VCaP (cell line): ENCODE measurements at regions not wholly inside any gene's neighbourhood (a gene's known extent, or its start where the extent isn't known, plus 50 kb on each side); places are given as distances from the start of the nearest gene placed in this dataset.

Experiments
- H3K27ac ChIP-seq: fragments of 450-650 bp; 2 replicates; pipeline ENCODE4 v1.5.1; 2017
- CTCF ChIP-seq: fragments of 450-650 bp; conservative IDR thresholded peaks from 2 replicates; pipeline ENCODE4 v1.5.1; 2017; ENCODE audit warnings: mild to moderate bottlenecking, moderate library complexity

DNA sequence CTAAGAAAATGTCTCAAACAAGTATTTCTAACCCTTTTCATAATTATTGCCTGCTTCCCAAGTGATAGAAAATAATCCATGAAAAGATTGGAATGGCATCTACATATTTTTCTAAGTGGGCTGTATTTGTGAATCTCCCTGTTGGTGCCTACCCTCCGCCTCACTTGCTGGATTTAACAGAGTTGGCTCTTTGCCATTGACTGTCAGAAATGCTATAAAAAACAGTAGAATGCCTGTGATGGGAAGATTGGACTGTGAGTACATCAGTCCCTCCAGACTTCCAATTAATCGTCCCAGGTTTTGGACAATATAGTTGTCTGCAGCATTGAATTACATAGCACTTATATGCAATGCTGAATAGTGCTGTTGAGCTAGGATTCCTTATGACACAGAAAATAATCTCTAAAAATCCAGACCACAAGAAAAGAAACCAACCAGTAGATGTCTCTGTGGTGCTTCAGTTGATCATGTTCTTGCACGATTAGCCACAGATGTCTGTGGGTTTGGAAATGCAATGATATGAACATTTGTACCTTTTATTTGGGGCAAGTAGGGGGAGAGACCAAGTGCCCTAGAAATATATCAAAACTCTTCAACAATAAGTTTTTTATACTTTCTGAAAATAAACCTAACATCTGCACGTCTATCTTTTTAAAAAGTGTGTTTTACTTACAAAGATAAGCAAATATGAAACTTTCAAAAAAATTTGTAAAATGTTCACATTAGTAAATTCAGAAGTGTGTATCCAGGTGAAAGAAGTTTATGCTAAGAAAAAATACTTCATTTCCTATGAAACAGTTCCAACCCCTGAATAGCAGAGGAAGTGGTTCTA lies 88.5 kb downstream of the DYNAP start:
- TF ChIP-seq CTCF, result peak; percentile 76

DNA sequence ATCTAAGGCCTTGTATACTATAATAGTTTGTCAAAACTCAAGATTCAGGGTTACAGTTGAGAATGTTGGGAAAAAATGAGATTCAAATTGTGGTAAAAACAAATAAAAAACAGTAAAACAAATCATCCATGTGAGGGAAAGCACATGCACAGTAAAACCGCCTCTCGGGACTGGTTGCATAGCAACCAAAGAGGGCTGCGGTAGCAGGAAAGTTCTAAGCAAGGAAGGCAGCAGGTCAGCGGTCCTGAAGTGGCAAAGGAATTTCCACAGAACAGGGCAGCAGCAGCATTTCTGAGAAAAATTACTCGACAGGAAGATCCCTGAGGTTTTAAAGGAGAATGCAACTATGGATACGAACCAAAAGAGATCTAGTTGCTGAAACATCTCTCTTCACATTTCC lies 93.7 kb downstream of the DYNAP start:
- no peak overlapping the region for H3K27ac ChIP-seq
- no peak for TF ChIP-seq CTCF

More for the DNA sequence above, 88.5 kb downstream of the DYNAP start:
- H3K27ac ChIP-seq, result no peak overlapping the region

GRCh38 chr18:54689319-54689718 lies 98.3 kb downstream of the DYNAP start:
- TF ChIP-seq CTCF, result no peak
- H3K27ac ChIP-seq, result no peak overlapping the region

GRCh38 chr18:54690198-54690597 lies 99.2 kb downstream of the DYNAP start:
- no peak overlapping the region for H3K27ac ChIP-seq
- no peak for TF ChIP-seq CTCF

DNA sequence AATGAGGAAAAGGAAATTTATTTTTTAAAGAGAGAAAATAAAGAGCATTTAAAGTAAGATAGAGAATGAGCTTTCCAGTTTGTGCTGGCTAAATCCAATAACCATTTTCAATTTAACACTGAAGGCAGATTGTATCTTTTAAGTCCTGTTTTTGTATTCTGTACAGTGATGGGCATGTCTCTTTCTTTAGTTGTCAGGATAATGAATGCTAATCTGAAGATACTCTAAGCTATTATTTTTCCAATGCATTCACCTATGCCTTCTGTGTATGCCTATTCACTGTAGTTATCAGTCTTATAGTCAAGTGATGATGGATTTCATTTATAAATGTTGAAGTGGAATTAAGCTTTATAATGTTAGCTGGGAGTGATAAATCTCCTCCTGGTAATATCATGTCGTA lies 101.4 kb downstream of the DYNAP start:
- TF ChIP-seq CTCF, result no peak
- H3K27ac ChIP-seq, result no peak overlapping the region

DNA sequence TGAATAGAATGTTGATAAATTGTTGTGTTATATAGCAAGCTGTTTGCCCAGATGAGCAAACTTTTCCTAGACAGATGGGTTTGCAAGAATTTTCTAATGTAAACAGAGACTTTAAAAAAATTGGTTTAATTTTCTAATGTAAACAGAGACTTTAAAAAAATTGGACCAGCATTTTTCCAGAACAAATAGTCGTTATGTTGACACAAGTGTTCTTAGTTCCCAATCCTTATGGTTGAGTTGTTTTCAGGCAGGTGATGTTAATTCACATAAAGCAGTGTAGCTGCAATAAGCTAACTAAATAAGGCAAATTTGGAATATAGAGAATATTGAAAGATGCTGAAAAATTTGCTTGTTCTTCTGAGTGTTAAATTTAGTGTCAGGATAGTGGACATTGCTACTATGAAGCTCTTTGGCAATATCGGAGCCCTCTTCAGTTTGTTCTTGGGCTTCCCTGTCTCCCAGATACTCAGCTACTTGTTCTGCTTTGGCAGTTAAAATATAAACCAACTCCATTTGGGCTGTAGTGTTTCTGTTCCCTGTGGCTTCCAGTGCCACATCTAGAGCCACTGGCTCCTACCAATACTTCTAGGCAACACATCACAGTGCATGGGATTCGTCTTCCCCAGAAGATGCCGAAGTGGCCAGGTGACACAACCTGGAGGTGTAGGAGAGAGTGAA lies 105.7 kb downstream of the DYNAP start:
- no peak for TF ChIP-seq CTCF
- H3K27ac ChIP-seq, result peak overlapping the region; percentile 60

DNA sequence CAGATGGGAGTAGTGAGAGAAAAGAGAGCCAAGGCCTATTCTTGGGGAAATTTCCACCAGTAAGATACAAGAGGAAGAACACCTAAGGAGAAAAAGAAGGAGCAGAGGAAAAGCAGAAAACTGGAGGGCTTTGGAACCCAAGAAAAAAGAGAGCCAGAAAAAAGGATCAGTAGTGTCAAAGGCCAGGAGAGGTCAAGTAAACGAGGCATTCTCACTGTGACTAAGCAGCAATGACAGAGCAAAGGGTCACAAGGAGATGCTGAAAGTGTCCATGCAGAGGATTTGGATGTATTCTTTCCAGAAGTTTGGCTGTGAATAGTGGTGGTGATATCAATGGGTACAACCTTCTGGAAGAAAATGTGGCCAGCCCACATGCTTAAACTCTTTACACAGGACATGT lies 109.5 kb downstream of the DYNAP start:
- no peak for TF ChIP-seq CTCF
- no peak overlapping the region for H3K27ac ChIP-seq
